AML-193 (cell line): ENCODE measurements at regions not wholly inside any gene's neighbourhood (a gene's known extent, or its start where the extent isn't known, plus 50 kb on each side); places are given as distances from the start of the nearest gene placed in this dataset.

Experiments
- DNase-seq, 2 experiments: peaks; one replicate each; lab custom pipeline; 2025; lab: John Stamatoyannopoulos, UW

DNA sequence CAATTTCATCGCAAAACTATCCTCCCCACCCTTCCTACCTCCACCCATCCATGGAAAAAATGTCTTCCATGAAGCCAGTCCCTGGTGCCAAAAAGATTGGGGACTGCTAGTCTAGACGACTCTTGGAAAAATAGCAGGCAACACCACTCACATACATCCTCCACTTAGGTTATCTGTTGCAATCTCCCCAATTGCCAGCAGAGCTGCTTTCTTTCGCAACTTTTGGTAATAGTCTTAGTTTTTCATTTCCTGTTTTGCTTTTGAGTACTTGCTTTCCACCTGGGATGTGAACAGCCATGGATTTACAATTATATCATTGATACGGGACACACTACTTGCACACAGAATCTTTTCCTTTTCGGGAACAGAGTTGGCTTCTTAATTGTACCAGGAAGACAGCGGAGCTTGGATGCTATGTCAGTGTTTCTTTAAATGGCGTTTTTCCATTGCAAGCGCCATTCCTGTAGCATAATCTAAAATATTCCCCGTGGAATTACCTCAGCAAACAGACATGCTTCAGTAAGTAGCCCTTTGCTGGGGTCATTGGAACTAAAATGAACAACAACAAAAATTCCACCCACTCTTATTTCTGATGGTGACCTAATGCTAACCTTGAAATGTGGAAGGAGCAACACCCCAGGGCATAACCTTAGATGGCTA lies 183.3 kb upstream of the ADGRL2 start:
- peak; percentile 21 to 36 for DNase-seq

DNA sequence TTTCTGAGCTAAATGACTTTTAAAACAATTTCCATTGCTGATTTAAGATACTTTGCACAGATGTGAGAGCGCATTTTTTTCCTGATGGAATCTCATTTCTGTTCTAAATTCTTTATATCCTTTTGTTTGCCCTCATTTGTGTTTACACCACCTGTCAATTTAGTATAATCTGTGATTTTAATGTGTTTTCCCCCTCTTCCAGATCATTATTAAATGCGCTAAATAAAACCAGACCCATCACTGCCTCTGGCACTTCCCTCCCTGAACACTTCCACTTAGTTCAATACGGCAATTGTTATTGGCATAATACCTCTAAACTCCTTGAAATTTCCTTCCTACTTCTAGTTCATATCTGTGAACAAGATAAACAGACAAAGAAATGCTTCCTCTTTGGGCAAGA lies 186.9 kb upstream of the ADGRL2 start:
- no peak for DNase-seq

DNA sequence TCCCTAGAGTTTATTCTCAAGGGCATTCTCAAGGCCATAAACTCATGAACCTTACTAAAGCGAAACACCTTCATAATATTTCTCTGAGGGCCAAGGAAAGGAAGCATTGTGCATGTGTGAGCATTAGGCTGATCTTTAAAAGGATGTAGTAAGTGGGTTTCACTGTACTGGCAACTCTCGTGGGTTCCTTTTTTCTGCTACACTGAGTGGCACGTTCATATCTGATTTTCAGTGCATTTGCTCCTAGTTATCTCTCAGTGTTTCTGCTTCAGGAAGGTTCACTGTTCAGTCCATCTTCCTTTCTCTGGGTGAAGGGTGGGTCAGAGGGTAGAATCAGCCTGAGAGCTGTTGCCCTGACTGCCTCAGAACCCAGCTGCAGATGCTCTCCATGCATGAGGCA lies 192.8 kb upstream of the ADGRL2 start:
- DNase-seq = no peak

DNA sequence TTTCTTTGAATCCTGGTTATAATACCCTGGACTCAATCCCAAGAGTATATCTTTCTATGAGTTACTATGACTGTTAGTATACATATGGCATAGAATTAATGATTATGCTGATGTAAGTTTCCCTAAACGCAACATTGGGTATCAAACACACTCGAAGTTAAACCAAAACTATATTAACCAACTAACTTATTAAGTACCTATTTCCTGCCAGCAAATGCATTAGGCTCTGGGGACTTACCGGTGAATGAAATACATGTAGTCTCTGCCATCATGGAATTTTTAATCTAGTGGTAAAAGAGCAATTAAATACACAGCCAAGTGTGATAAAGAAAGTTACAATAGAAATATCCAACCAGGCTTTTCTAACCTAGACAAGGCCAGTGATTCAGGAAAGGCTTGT lies 193.6 kb upstream of the ADGRL2 start:
- DNase-seq = no peak

DNA sequence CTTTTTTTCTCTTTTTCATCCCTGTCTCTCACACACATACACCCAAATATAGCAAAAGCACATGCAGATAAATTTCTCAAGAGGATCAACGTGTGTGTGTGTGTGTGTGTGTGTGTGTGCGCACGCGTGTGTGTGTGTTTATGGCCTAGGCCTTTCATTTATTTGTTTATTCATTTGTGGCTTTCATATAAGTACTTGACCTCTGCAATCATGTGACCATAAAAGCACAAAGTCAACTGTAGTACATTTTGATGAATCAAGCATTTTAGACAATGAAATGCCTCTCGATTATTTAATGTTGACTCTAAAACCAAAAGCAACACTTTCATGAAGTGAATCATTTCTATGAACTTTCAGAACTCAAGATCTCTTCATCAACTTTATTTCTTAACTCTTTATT lies 194.1 kb upstream of the ADGRL2 start:
- no peak for DNase-seq

DNA sequence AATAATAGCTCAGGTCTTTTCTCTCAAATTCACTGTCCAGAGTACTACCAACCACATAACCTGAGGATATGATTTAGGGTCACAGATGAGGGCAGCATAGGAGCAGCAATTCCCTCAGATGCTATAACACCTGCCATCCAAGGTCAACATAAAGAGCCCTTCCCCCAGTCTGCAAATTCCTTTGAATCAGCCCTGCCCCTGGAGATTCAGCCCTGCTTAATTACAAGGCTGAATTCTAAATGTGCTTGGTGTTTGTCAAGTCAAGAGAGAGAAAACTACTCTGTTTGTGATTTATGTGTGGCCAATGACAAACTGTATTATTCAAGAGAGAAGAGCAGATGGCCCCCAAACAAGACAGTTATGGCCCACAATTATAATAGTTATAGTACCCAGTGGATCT lies 195.7 kb upstream of the ADGRL2 start:
- no peak for DNase-seq

DNA sequence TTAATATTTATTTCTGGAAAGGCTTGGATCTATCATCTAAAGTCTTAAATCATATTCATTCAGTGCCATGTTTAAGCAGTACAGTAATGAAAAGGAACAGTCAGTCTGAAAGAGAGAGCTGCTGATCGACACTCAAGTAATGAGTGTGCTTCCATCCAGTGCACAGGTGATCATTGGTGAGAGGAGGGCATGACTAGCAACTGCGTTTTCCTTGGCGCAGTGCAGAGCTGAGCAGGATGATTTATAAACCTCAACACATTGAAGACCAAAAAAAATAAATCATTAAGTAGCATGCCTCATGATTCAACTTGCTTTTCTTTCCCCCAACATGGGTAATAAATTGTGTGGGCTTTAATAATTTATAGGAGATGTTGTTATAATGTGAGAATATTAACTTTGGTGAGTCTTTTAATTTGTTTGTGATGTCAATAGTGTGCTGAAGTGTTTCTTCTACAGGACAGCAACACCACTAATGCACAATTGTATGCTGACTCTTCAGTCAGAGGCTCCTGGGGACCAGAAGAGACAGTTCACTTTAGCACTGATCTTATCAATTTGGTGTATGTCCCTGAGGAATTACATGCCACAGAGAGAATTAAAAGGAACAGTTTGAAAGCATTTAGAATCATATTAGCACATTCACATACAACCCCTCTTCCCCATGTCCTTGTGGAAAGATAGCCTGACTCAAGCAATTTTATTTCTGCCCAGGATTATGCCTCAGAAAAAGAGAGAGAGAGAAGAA lies 199.7 kb upstream of the ADGRL2 start:
- no peak for DNase-seq

DNA sequence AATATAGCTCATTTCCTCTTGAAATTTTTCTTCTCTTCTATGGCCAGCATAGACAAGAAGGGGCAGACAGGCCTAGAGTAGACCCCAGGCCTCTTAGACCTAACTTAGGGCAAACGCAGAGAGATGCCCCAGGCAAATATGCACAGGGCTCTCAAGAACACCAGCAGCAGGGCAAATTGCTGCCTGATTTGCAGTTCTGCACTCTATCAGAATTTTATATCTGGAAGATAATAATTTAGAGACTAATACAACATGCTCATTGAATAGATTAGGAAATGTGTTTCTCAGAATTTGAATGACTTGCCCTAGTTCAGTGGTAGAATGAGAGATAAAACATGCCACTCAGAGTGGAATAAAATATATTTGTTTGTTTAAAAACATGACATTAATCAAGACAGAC lies 200.4 kb upstream of the ADGRL2 start:
- no peak for DNase-seq

DNA sequence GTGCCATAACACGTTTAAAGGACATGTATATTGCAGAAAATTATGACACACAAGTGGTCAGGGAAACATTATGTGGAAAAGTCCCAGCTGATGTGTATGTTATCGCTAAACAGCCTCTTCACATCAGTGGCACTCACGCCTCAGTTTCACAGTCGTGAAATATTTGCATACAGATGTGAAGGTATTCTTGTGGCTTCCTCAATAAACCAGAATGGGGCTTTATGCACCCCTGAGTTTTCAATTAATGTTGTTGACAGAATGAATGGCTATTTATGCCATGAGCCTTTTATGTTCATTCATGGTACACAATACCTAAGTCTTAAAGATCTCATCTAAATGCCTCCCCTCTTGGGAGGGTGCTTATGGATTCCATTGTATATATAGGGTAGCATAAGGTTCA lies 202.1 kb upstream of the ADGRL2 start:
- no peak for DNase-seq

DNA sequence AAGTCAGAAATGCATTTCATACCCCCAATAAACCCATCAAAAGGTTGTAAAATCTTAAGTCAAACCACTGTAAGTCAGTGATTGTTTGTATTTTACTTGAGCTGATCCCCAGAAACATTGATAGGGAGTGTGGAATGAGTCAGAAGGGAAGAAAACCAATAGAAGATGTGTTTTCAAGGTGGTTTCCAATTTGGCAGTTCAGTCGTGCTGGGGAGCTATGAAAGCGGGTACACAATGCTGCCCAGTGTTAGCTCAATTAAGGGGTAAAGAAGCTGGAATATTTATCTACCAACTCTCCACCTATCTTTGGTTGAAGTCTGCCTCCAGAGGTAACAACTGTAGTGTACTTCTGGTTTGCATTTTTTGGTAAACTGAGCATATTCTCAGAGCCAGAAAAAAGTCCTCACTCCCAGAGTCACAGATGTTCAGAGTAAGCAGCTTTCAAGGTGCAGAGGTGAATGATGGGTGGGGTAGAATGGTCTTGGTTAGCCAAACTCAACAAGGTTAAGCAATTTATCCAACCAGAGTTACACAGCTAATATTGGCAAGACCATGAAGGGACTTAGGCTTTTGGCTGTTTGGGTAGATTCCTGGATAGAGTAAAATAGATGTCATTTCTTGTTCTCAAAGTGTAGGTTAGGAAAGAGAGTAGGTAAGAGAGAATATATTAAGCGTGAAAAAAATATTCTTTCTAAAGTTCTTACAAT lies 202.9 kb upstream of the ADGRL2 start:
- DNase-seq = no peak

DNA sequence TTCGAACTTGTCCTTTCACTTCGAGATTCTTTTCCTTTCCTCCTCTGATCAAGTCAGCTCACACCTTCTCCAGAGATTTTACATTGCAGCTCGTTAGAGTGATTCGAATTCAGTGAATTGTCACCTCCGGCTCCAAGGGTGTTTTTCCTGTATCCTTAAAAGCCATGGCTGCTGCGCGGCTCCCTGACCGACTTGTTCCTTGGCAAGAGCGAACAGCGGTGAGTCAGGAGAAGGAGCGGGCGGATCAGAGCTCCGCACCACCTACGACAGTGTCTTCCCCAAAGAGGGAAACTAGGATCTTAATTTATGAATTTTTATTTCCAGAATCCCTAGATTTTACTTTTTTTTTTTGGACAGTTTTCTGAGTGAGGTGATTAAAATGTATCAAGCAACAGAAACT lies 204.4 kb upstream of the ADGRL2 start:
- DNase-seq = no peak

DNA sequence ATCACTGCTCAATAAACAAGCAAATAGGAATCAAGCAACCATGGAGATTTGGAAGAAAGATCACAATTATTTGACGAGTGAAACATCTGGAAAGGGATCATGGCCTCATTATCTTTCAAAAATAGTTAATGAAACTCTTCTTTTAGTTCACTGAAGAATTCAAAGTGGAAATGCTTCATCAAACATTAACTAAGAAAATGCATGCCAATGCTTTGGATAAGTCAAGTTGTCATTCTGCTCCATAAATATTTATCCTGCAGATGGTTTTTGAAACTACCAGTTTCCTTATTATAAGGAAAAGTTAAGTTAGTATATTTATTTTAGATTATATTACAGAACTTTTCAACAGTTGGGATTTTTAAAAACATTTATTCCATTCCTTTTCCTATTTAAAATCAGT lies 206.5 kb upstream of the ADGRL2 start:
- DNase-seq = no peak

DNA sequence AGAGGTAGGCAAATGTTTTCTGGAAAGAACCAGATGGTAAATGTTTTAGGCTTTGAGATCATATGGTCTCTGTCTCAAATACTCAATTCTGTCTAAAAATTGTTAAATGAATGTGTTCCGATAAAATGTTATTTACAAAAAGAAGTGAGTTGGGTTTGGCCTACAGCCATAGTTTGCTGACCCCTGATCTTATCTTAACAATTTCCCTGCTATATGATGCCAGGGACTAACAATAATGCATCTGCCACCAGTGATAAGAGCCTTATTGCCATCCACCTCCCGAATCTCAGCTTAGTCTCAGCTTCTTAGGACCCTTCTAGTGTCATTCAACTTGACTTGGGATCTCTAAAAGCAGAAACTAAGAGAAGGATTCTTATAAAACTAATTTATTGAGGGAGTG lies 208.5 kb upstream of the ADGRL2 start:
- no peak for DNase-seq

DNA sequence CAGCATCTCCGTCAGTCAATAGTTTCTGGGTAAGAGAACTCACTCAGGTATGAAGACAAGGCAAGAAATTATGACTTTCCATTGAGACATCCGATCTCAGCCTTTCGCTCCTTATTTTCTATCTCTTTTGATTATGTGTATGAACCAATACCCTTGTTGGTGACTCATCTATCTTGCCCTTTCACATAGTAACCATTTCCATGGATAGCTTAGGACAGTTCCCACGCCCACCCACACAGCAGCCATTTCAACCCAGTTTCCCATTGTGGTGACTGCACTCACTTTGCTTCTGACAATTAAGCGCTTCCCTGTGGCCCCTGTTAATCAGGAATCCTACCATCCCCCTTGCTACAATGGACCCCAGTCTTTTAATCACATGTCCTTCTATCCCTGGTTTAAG lies 210.6 kb upstream of the ADGRL2 start:
- no peak for DNase-seq

DNA sequence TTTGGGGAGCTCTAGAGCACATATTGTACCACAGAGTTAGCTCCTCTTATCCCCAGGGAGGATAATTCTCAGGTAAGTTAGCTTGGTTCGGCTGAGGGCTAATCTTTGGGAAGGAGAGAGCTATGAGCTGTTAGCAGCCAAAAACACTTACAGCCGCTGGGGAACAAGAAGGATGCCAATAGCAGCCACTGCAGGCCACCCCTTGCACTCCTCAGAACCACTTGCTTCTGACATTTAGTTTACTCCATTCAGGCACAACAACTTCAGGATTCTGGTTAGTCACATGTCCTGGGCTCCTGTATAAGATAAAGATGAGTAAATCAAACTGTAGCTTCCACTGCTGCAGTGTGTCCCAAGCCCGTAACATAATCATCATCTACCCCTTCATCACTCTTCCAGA lies 212.6 kb upstream of the ADGRL2 start:
- DNase-seq = no peak

DNA sequence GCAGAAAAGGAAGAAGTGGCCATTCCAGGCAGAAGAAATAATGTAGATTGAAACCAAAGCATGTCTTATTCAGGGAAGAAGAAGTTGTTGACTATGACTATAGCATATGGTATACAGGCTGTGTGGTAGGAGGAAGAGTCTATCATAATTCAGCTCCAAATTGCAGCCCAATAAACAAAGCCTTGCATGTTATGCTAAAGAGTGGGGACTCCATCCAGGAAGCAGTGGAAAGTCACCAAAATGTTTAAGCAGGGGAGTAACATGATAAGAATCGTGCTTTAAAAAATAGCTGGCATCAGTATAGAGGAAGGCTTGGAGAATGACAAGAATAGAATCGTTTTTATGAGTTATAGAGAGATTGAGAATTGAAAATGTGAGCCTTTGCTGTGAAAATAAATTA lies 213.3 kb upstream of the ADGRL2 start:
- no peak for DNase-seq

DNA sequence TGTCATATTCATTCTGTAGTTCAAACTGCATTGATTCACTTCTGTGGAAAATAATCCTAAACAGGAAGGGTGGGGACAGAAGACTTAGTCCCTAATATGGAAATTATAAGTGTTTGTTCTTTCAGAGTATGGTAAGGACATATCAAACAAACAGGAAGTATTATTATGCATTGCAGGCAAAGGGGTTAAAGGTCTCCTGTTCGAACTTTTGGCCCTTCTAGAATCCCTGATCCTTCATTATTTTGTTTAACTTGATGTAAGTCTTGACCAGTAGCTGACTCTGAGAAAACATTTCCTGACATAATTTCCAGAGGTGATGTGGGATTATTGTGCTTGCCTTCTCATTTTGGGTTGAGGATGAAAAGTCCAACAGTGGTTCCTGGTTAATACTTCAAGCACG lies 215.4 kb upstream of the ADGRL2 start:
- DNase-seq = no peak

DNA sequence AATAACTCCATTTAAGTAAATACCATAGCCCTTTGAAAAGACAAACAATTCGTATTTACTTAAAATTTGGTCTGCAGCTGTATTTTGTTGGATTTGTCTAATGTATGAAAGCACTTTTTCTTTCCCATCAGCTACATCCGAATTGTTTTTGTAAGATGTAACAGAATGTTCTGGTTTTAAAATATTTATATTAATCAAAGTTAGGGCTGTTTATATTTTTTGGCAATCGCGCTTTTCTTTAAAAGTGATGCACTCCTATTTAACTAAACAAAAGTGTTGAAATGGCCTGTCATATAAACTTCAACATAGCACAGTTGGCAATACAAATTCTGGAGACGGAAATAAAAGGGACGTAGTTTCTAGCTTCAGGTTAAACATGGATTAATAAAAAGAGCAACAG lies 216.3 kb upstream of the ADGRL2 start:
- no peak for DNase-seq

DNA sequence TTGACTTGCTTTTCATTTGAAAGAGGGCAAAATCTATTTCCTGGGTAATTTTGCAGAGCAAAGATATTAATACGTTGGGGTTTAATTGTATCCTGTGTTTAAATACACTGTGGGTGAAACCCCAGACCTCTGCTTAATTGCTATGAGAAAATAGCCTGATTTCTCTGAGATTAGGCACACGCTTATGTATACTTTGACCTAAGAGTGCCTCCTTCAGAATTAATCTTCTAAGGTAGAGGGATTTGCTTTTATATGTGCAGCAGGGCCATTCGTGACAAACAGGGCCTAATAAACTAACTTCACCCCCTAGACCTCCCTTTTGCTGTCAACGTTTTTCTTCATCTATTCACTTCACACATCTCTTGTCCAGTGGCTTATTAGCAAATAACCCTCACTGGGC lies 216.9 kb upstream of the ADGRL2 start:
- DNase-seq = no peak

DNA sequence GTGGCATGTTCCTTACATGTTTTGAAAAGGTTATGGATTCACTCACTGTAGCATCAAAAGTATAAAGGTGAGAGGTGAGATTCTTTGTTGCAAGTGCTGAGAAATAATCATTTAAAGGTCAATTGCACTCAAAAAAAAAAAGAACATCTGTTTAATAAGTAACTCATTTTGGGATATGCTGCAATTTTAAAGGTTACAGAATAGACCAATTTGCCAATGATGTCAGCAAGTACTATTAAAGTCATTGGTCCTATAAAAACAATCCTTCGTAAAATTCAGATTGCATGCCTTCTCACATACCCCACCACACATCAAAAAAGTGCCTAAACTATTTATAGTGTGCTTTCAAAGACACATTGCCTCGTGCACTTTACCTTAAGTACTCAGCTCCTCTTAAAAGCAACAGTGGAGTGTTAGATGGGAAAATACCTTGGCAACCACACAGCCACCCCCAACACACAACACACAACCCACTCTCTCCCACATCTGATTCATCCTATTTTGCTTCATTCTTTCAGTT lies 218.2 kb upstream of the ADGRL2 start:
- DNase-seq = no peak

DNA sequence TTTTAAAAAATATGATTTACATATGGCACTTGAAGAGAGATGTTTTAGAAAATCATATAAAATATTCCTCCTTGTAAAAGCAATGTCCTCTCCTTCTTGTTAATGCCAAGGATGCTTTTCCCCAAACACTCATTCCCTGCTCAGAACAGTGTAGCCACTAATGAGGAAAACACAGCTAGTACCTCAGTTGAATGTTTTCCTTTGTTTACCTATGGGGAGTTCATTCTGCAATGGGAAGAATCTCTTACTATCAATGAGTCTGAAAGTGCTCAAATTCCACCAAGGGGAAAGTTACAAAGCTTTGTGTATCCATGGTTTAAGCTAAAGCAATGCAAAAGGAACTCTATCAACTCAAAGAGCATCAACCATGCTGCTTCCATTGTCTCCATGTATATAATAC lies 221.9 kb upstream of the ADGRL2 start:
- DNase-seq = no peak

DNA sequence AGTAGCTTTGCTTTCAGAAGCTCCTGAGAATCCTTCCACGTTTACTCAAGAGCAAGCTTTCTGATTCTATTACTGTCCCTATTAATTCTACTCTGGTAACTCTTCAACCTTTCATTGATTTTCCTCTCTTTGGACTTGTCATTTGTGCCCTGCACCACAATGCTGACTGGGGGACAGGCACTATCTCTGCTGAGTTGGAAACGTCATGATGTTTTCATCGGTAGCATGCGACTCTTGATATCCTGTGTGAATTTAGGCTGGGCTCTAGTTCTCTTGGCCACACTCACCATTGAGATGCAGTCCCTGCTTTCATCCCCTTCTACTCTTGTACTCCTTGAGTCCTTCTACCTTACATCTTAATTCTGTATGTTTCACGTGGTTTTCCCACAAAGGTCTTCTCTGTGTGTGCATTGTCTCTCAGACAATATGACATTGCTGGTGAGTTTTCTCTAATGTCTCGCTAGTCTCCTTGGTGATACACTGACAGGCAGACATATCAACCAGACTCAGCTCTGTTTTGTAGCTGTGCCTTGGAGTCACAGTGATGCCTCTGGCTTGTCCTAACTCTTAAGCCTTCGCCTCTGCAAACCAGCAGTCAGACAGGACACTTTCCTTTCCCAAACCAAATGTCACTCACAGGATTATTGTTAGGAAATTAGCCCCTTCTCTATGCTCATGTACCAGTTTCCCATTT lies 223.6 kb upstream of the ADGRL2 start:
- no peak for DNase-seq

DNA sequence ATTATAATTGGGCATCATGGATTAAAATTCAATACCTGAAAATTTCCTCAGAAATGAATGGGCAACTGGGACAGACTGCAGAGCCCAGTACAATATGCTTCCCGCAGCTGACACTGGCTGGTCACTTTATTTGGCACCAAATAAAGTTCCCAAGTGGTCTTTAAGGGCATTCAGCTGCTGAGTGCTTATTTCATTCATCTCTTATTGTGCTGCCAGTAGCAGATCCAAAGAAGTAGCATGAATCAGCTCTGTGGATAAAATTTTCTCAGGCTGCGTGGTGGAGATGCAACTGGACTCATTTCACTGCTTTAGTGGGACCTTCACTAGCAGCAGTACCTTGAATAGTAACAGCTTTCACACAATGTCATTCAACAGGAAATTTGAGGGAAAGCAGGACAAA lies 226.3 kb upstream of the ADGRL2 start:
- DNase-seq = no peak
